ENCODE measurements at regions not wholly inside any gene's neighbourhood (a gene's known extent, or its start where the extent isn't known, plus 50 kb on each side); places are given as distances from the start of the nearest gene placed in this dataset.
A peak's percentile ranks its signal among the peaks of the same experiment; 100 is the strongest.

DNA sequence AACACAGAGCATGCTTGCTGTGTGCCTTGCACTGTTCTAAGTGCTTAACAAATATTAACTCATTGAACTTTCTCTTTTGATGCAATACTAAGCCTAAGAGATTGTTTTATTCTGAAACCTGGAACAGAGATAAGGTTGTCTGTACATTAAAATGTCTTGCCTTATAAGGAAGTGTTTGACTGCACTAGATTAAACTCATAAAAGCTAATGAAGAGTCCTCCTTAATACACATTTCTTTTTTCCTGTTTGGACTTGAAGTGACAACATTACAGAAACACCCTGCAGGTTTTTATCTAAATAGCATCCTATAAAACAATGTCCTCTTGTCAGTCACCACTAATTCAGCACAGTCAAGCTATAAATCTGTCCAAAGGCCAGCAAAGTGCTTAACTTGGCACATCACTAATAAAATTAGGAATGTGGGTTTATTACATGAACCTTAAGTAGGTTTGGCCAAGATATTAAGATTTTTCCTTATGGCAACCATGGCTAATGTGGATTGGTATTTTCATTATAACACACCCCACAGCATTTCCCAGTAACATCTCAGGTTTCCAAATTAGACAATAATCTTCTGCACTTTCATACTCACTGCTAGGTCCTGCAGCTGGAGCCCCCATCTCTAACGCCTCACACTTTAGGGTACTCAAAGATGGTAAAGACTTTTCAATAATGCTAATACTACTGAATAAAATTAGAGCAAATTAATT is 389.7 kb downstream of the LMO4 start:
- DNase-seq (ENCODE audit: low read depth, low spot score), result no peak

GRCh38 chr1:87719658-87720057 is 391.0 kb downstream of the LMO4 start:
- DNase-seq (ENCODE audit: low read depth, low spot score), result no peak

- no peak for DNase-seq (ENCODE audit: low read depth, low spot score)
These were observed 391.9 kb downstream of the LMO4 start for GRCh38 chr1:87720561-87720960.

DNA sequence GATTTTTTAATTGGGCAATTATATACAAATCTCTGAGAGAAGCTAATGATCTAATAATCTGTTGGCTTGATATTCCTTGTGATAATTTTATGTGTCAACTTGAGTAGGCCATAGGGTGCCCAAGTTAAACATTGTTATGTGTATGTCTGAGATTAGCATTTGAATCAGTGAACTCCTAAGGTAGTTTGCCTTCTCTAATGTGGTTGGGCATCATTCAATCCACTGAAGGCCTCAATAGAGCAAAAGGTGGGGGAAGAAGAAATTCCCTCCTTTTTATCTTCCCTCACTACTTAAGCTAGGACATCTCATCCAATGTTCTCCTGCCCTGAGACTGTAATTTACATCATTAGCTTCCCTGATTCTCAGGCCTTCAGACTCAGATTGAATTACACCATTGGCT is 394.5 kb downstream of the LMO4 start:
- DNase-seq (ENCODE audit: low read depth, low spot score), result no peak

GRCh38 chr1:87728169-87728568 is 399.5 kb downstream of the LMO4 start:
- DNase-seq (ENCODE audit: low read depth, low spot score), result no peak

DNA sequence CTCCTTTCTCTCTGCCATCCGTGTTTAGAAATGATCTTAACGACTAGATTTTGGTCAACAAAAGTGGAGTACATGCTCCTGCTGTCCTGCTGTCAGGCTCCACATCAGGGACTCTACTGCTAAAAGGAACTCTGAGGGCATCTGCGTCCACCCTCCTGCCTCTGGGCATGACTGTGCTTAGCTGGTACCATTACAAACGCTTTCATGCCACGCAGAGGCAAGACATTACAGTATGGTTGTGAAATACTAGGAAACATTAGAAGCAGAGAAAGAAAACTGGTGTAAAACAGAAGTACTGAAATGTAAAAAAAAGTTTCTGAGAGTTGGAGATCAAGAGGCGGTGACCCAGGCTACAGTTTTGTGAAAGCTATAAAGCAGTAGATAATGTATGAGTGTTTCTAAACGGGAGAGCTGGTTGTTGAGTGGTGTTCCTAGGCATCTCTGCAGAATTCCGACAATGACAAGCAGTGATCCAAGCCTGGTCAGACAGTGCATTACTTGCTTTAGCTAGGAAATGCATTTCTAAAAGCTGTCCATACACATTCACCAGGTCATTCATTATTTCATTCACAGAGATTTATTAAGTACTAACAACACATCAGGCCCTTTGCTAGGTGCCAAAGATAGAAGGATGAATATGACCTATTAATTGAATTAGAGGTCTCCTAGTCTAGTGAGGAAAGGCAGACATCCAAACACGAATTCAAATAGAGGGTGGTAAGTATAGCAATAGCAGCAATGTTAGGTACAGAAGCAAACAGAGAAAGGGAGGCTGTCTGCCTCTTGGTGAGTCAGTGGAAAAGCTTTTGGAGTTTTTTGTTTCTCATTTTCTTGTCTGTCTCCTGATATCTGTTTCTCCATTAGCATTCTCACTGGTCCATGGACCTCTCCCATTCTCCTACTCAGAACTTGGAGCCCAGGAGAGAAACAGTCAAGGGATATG is 401.9 kb downstream of the LMO4 start:
- DNase-seq (ENCODE audit: low read depth, low spot score), result peak; percentile 31

DNA sequence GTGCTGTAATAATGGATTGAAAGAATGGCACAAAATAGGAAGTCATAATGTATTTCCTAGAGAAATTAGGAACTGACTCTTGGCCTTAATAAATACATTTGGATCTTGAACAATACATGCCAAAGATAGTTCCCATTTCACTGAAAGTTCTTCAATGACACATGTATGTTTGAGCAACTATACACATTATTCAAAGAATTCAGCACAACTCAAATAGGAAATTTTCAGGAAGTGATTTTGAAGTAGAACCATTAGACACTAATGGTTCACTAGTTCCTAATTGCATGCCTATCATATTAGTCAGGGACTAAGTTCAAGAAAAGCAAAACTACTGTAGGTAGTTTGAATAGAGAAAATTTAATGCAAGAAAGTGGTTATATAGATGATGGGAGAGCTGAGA is 404.7 kb downstream of the LMO4 start:
- DNase-seq (ENCODE audit: low read depth, low spot score), result peak; percentile 10

DNA sequence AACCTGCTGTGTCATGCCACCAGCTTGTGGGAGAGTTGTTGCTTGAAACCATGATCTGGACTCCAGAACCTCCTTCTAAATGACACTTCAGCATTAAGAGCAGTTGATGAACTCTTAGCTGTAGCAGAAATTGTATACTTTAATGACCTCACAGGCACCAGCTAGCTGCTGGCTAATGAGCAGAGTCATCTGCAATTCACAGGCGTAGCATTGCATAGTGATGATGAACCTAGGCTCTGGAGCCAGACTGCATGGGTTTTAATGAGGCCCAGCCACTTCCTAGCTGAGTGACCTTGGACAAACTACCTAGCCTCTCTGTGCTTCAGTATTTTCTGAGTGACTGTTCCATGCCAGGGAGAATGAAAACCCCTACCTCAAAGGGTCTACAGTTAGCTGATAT is 407.1 kb downstream of the LMO4 start:
- no peak for DNase-seq (ENCODE audit: low read depth, low spot score)

GRCh38 chr1:87739141-87739540 is 410.5 kb downstream of the LMO4 start:
- DNase-seq (ENCODE audit: low read depth, low spot score), result no peak

DNA sequence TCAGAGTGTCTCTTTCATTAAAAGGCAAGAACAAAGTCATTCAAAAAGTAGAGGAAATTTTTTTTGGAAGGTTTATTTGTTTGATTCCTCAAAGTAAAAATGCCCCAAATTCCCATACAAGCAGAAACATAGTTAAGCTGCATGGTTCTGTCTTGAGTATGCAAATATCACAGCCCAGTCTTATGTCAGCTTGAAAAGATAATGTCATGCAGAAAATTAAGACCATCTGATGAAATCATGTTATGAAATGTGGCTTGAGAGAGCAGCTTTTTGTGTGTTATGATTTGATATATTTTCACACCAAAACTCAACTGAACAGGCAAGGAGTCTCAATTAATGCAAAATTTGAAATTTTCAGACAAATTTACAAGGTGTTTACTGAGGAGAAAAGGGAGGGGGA is 411.0 kb downstream of the LMO4 start:
- no peak for DNase-seq (ENCODE audit: low read depth, low spot score)

GRCh38 chr1:87743256-87743655 is 414.6 kb downstream of the LMO4 start:
- peak; percentile 26 for DNase-seq (ENCODE audit: low read depth, low spot score)

- no peak for DNase-seq (ENCODE audit: low read depth, low spot score)
These were observed 415.4 kb downstream of the LMO4 start for GRCh38 chr1:87744056-87744455.

- DNase-seq (ENCODE audit: low read depth, low spot score), result no peak
These were observed 416.1 kb downstream of the LMO4 start for GRCh38 chr1:87744763-87745162.

GRCh38 chr1:87753366-87753765 is 424.7 kb downstream of the LMO4 start:
- DNase-seq (ENCODE audit: low read depth, low spot score), result no peak

- no peak for DNase-seq (ENCODE audit: low read depth, low spot score)
These were observed 425.5 kb downstream of the LMO4 start for GRCh38 chr1:87754139-87754538.

DNA sequence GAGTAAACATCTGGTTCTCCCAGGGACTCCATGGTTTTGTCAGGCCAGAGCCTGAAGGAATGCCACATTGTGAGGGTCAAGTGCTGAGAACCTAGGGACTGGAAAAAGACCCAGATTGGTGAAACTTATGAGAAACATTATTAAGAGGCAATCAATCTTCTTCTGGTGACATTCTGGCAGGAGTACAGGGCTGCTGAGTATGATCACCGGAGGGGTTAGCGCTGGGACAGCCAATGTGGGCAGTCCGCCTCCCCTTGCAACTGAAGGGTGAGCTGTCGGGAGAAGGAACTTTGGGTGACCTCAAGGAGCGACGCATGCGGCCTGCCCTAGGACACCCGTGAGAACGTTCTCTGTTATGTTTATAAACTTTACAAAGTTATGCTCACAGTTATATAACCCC is 429.0 kb downstream of the LMO4 start:
- DNase-seq (ENCODE audit: low read depth, low spot score), result no peak

DNA sequence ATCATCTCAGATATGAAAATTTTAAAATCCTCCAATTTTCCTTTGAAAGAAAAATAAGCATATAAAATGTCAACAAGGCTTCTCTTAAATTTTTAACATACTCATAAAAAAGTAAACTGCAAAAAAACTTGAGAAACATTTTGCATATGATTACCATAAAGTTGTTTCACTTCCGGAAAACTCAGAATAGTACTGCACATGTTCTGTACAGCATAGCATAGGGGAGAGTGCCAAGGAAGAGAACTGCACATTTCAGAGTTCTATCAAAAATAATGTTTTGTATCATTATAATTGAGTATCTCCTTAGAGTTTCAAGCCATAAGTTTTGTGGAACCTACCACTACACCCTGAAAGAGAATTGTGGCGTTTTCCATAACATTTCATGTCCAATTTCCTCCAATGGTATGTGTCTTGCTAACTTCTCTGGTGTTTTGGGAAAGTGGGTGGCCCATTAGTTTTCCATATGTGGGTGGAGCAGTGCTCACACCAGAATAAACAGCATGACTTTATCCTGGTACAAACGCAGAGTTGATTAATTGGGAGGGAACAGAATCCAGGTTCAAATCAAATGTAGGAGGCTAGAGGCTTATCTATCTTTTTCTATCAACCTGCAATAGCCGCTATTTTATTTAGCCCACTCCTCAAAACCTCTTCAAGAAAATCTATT is 430.9 kb downstream of the LMO4 start:
- DNase-seq (ENCODE audit: low read depth, low spot score), result no peak

- DNase-seq (ENCODE audit: low read depth, low spot score), result no peak
These were observed 431.5 kb downstream of the LMO4 start for GRCh38 chr1:87760155-87760554.

- DNase-seq (ENCODE audit: low read depth, low spot score), result no peak
These were observed 432.0 kb downstream of the LMO4 start for GRCh38 chr1:87760654-87761053.

GRCh38 chr1:87763483-87763882 is 434.8 kb downstream of the LMO4 start:
- DNase-seq (ENCODE audit: low read depth, low spot score), result no peak

DNA sequence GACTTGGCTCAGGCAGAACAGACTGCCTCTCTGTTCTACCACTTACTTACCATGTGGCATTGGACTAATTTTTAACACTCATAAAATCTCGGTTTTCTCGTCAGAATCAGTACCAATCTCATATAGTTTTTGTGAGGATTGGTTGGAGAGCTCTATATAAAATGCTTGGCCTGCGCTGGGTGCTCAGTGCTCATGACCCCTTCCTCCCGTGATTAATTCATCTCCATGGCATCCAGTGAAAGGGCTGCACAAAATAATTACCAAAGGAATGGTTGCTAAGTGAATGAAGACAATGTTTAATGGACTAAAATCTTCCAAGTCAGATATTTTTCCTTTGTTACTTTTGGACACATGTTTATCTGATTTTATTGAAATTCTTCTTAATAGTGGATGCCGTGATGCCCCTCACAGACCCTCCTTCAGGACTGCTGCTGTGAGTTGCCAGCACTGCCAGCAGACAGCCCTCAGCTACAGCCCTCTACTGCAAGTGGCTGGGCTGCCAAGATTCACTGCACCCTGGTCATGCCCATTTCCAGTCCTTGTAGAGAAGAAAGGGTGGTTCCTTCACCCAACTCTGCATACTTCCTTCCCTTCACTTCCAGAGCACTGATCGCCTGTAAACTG is 436.5 kb downstream of the LMO4 start:
- DNase-seq (ENCODE audit: low read depth, low spot score), result no peak

DNA sequence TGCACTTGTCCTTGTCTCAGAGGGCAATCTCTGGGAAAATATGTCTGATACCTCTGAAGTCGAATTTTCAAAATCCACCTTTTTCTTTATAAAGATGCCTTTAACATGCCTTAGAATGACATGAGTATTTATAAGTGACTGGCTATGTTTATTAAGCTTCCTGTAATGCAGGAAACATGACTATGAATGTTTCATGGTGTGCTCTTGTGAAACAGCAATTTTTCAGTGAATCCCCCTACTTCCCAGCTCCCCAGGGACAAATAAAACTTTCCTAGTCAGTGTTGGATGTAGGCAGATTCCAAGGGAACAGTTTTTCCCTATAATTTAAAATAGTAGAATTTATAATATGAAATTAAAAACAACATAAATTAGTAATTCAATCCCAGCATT is 437.0 kb downstream of the LMO4 start:
- DNase-seq (ENCODE audit: low read depth, low spot score), result no peak

Measured in astrocyte of the hippocampus (primary cell).